ENCODE measurements at regions not wholly inside any gene's neighbourhood (a gene's known extent, or its start where the extent isn't known, plus 50 kb on each side); places are given as distances from the start of the nearest gene placed in this dataset.

- Mint-ChIP-seq H3K36me3 (no peaks in the 10 kb centered on the region), H3K27ac (no peak overlapping the region), H3K4me1 (ENCODE audit: low read depth) (no peaks in the 10 kb centered on the region), H3K27me3 (no peaks in the 10 kb centered on the region), H3K4me3 (no peak overlapping the region), H3K9me3 (no peaks in the 10 kb centered on the region)
- intact Hi-C loops (cut with micrococcal nuclease) = no loop called here
- DNase-seq = no peak
- ChIA-PET CTCF (no interaction called here), POLR2A (no interaction called here)
Observed at GRCh38 chr2:107062599-107063220, 176.7 kb upstream of the ST6GAL2 start.

- POLR2A ChIA-PET = no interaction called here
- CTCF ChIA-PET = no interaction called here
- Mint-ChIP-seq H3K9me3 (no peaks in the 10 kb centered on the region), H3K4me3 (no peak overlapping the region), H3K27me3 (no peaks in the 10 kb centered on the region), H3K4me1 (ENCODE audit: low read depth) (no peaks in the 10 kb centered on the region), H3K36me3 (no peaks in the 10 kb centered on the region), H3K27ac (no peak overlapping the region)
- intact Hi-C loops (cut with micrococcal nuclease) = no loop called here
- DNase-seq = no peak
Observed at GRCh38 chr2:107063228-107063627, 177.3 kb upstream of the ST6GAL2 start.

GRCh38 chr2:107064750-107065149 is 178.8 kb upstream of the ST6GAL2 start:
- Mint-ChIP-seq H3K36me3 (no peaks in the 10 kb centered on the region), H3K9me3 (no peaks in the 10 kb centered on the region), H3K4me1 (ENCODE audit: low read depth) (no peaks in the 10 kb centered on the region), H3K27ac (no peak overlapping the region), H3K4me3 (no peak overlapping the region), H3K27me3 (no peaks in the 10 kb centered on the region)
- intact Hi-C loops (cut with micrococcal nuclease) = no loop called here
- CTCF ChIA-PET = no interaction called here
- DNase-seq = no peak
- POLR2A ChIA-PET = no interaction called here

- DNase-seq = no peak
- Mint-ChIP-seq H3K36me3 (no peaks in the 10 kb centered on the region), H3K27ac (no peak overlapping the region), H3K4me3 (no peak overlapping the region), H3K9me3 (no peaks in the 10 kb centered on the region), H3K4me1 (ENCODE audit: low read depth) (no peaks in the 10 kb centered on the region), H3K27me3 (no peaks in the 10 kb centered on the region)
- ChIA-PET POLR2A (no interaction called here), CTCF (no interaction called here)
- intact Hi-C loops (cut with micrococcal nuclease) = no loop called here
Observed at GRCh38 chr2:107068069-107068916, 182.3 kb upstream of the ST6GAL2 start.

- Mint-ChIP-seq H3K4me1 (ENCODE audit: low read depth) (no peaks in the 10 kb centered on the region), H3K27ac (no peak overlapping the region), H3K9me3 (no peaks in the 10 kb centered on the region), H3K27me3 (no peaks in the 10 kb centered on the region), H3K36me3 (no peaks in the 10 kb centered on the region), H3K4me3 (no peak overlapping the region)
- POLR2A ChIA-PET = no interaction called here
- intact Hi-C loops (cut with micrococcal nuclease) = no loop called here
- no peak for DNase-seq
- CTCF ChIA-PET = no interaction called here
Observed at GRCh38 chr2:107069890-107070289, 183.9 kb upstream of the ST6GAL2 start.

- DNase-seq = no peak
- ChIA-PET CTCF (no interaction called here), POLR2A (no interaction called here)
- Mint-ChIP-seq H3K27me3 (no peaks in the 10 kb centered on the region), H3K9me3 (no peaks in the 10 kb centered on the region), H3K4me3 (no peak overlapping the region), H3K4me1 (ENCODE audit: low read depth) (no peaks in the 10 kb centered on the region), H3K27ac (no peak overlapping the region), H3K36me3 (no peaks in the 10 kb centered on the region)
- intact Hi-C loops (cut with micrococcal nuclease) = no loop called here
Observed at GRCh38 chr2:107072150-107072940, 186.4 kb upstream of the ST6GAL2 start.

- Mint-ChIP-seq H3K9me3 (no peaks in the 10 kb centered on the region), H3K4me1 (ENCODE audit: low read depth) (no peaks in the 10 kb centered on the region), H3K36me3 (no peaks in the 10 kb centered on the region), H3K27me3 (peaks cover 2% of the 10 kb centered on the region), H3K27ac (no peak overlapping the region), H3K4me3 (no peak overlapping the region)
- CTCF ChIA-PET = no interaction called here
- DNase-seq = no peak
- POLR2A ChIA-PET = no interaction called here
- intact Hi-C loops (cut with micrococcal nuclease) = no loop called here
Observed at GRCh38 chr2:107078584-107078983, 192.6 kb upstream of the ST6GAL2 start.

GRCh38 chr2:107086497-107086896 is 200.5 kb upstream of the ST6GAL2 start:
- no peaks in the 10 kb centered on the region for H3K9me3 Mint-ChIP-seq
- H3K27ac Mint-ChIP-seq = no peak overlapping the region
- no peaks in the 10 kb centered on the region for H3K36me3 Mint-ChIP-seq
- no peaks in the 10 kb centered on the region for H3K27me3 Mint-ChIP-seq
- H3K4me3 Mint-ChIP-seq = no peak overlapping the region
- no peaks in the 10 kb centered on the region for H3K4me1 Mint-ChIP-seq (ENCODE audit: low read depth)
- no peak for DNase-seq
- intact Hi-C loops (cut with micrococcal nuclease) = no loop called here
- CTCF ChIA-PET = no interaction called here
- POLR2A ChIA-PET = no interaction called here

- H3K27me3 Mint-ChIP-seq = no peaks in the 10 kb centered on the region
- ChIA-PET CTCF (no interaction called here), POLR2A (no interaction called here)
- no peaks in the 10 kb centered on the region for H3K9me3 Mint-ChIP-seq
- no peak overlapping the region for H3K27ac Mint-ChIP-seq
- H3K36me3 Mint-ChIP-seq = no peaks in the 10 kb centered on the region
- no peak for DNase-seq
- intact Hi-C loops (cut with micrococcal nuclease) = no loop called here
- no peaks in the 10 kb centered on the region for H3K4me1 Mint-ChIP-seq (ENCODE audit: low read depth)
- no peak overlapping the region for H3K4me3 Mint-ChIP-seq
Observed at GRCh38 chr2:107088156-107088555, 202.2 kb upstream of the ST6GAL2 start.

GRCh38 chr2:107091163-107091864 is 205.3 kb upstream of the ST6GAL2 start:
- no peak overlapping the region for H3K4me3 Mint-ChIP-seq
- H3K4me1 Mint-ChIP-seq (ENCODE audit: low read depth) = no peaks in the 10 kb centered on the region
- ChIA-PET POLR2A (no interaction called here), CTCF (no interaction called here)
- no peaks in the 10 kb centered on the region for H3K9me3 Mint-ChIP-seq
- H3K27ac Mint-ChIP-seq = no peak overlapping the region
- no peak for DNase-seq
- no peaks in the 10 kb centered on the region for H3K27me3 Mint-ChIP-seq
- no peaks in the 10 kb centered on the region for H3K36me3 Mint-ChIP-seq
- intact Hi-C loops (cut with micrococcal nuclease) = no loop called here

- Mint-ChIP-seq H3K4me3 (no peak overlapping the region), H3K27ac (no peak overlapping the region), H3K27me3 (no peaks in the 10 kb centered on the region), H3K36me3 (no peaks in the 10 kb centered on the region), H3K4me1 (ENCODE audit: low read depth) (no peaks in the 10 kb centered on the region), H3K9me3 (no peaks in the 10 kb centered on the region)
- intact Hi-C loops (cut with micrococcal nuclease) = no loop called here
- POLR2A ChIA-PET = no interaction called here
- no peak for DNase-seq
- CTCF ChIA-PET = no interaction called here
Observed at GRCh38 chr2:107093426-107093957, 207.5 kb upstream of the ST6GAL2 start.

- intact Hi-C loops (cut with micrococcal nuclease) = no loop called here
Observed at GRCh38 chr2:107094450-107094986, 208.6 kb upstream of the ST6GAL2 start.

More at GRCh38 chr2:107094450-107094986, 208.6 kb upstream of the ST6GAL2 start:
- CTCF ChIA-PET = no interaction called here
- no peak overlapping the region for H3K4me3 Mint-ChIP-seq
- DNase-seq = no peak
- no peaks in the 10 kb centered on the region for H3K36me3 Mint-ChIP-seq
- H3K4me1 Mint-ChIP-seq (ENCODE audit: low read depth) = no peaks in the 10 kb centered on the region
- H3K9me3 Mint-ChIP-seq = no peaks in the 10 kb centered on the region
- H3K27me3 Mint-ChIP-seq = no peaks in the 10 kb centered on the region
- POLR2A ChIA-PET = no interaction called here
- no peak overlapping the region for H3K27ac Mint-ChIP-seq
